HepG2 (cell line): ENCODE measurements at regions not wholly inside any gene's neighbourhood (a gene's known extent, or its start where the extent isn't known, plus 50 kb on each side); places are given as distances from the start of the nearest gene placed in this dataset.
A peak's percentile ranks its signal among the peaks of the same experiment; 100 is the strongest.

ENCODE experiments used
- ATAC-seq: fragments of 200-7000 bp; cut with Tn5 transposase; 3 replicates; pipeline ENCODE4 v1.9.1; 2020; ENCODE audit warnings: mild to moderate bottlenecking, moderate library complexity
- BruUV-seq: library from RNA; stranded (reverse); fragments of 400-500 nt; replicated peaks from 2 replicates; lab custom pipeline; 2021; lab: Mats Ljungman, UMichigan
- CTCF ChIA-PET: fragments of 300-600 bp; formaldehyde crosslinking; extraction: SDS; loops from one replicate; lab custom pipeline; 2021; ENCODE audit warnings: low total read pairs, inconsistent platforms, low intra/inter-chr PET ratio; lab: Yijun Ruan, JAX
- POLR2A ChIA-PET: fragments of 350-600 bp; sonication (Branson Sonifier 250); formaldehyde crosslinking; loops from one replicate; lab custom pipeline; 2020; ENCODE audit warnings: antibody characterized with exemption, inconsistent platforms; lab: Yijun Ruan, JAX
- DNase-seq: peaks from one replicate; pipeline ENCODE4 v3.0.0-alpha.2; 2015; ENCODE audit warnings: low spot score
- FAIRE-seq: peaks from 3 replicates; lab custom pipeline; 2011; peaks lifted over from hg19 to GRCh38; lab: Jason Lieb, UNC
- H2AFZ ChIP-seq: one replicate; pipeline ENCODE4 v1.6.1; 2011; ENCODE audit warnings: low read length, inconsistent platforms
- H3K27ac ChIP-seq: fragments of 300-600 bp; 3 replicates; pipeline ENCODE4 v1.8.0; 2011; ENCODE audit warnings: mixed run types, mild to moderate bottlenecking, mixed read lengths, low read length, inconsistent platforms; ENCODE audit not compliant: insufficient read depth; ENCODE audit errors: extremely low read length
- H3K27me3 ChIP-seq, 2 experiments: fragments of 200-600 bp in 1 of 2; 2 replicates in 1 of 2; 3 replicates in 1 of 2; pipeline versions ENCODE4 v1.6.0 to v1.8.0; 2011; ENCODE audit warnings: low read length in 2 of 2, mild to moderate bottlenecking in 2 of 2, moderate library complexity in 2 of 2, inconsistent platforms in 1 of 2; ENCODE audit not compliant: insufficient read depth in 2 of 2, control insufficient read depth in 1 of 2
- H3K36me3 ChIP-seq, 2 experiments: fragments of 200-600 bp in 1 of 2; replicated peaks in 1 of 2; 2 replicates in 1 of 2; 3 replicates in 1 of 2; pipeline versions ENCODE4 v1.5.1 to v1.8.0; 2011; ENCODE audit warnings: low read length in 2 of 2, inconsistent platforms in 1 of 2; ENCODE audit not compliant: insufficient read depth in 2 of 2, control insufficient read depth in 1 of 2
- H3K4me1 ChIP-seq: 2 replicates; pipeline ENCODE4 v1.5.1; 2012; ENCODE audit warnings: low read length, inconsistent platforms; ENCODE audit not compliant: insufficient read depth
- H3K4me2 ChIP-seq: 2 replicates; pipeline ENCODE4 v1.6.0; 2011; ENCODE audit warnings: low read depth, low read length, inconsistent platforms
- H3K4me3 ChIP-seq, 3 experiments: fragments of 200-600 bp in 1 of 3; sonication (generic), shearing (Covaris generic) in 1 of 3; replicated peaks in 1 of 3; 2 replicates each; pipeline ENCODE4 v1.5.1; 2011 to 2016; ENCODE audit warnings: low read length in 3 of 3, inconsistent platforms in 2 of 3, low read depth in 2 of 3, mild to moderate bottlenecking in 2 of 3, control low read depth in 1 of 3, mixed read lengths in 1 of 3; ENCODE audit not compliant: insufficient read depth in 1 of 3
- H3K79me2 ChIP-seq: one replicate; pipeline ENCODE4 v1.6.1; 2011; ENCODE audit warnings: low read length, inconsistent platforms; ENCODE audit not compliant: insufficient read depth
- H3K9ac ChIP-seq: 2 replicates; pipeline ENCODE4 v1.6.0; 2011; ENCODE audit warnings: mild to moderate bottlenecking, low read depth, low read length, inconsistent platforms; ENCODE audit not compliant: insufficient read depth
- H3K9me3 ChIP-seq: 2 replicates; pipeline ENCODE4 v1.5.1; 2012; ENCODE audit warnings: mild to moderate bottlenecking, low read length
- H4K20me1 ChIP-seq: 2 replicates; pipeline ENCODE4 v1.6.0; 2011; ENCODE audit warnings: inconsistent platforms, mild to moderate bottlenecking, low read length, moderate library complexity; ENCODE audit not compliant: insufficient read depth
- CCDC6 ChIP-seq: sonication (generic); formaldehyde crosslinking; IDR thresholded peaks from 2 replicates; pipeline ENCODE4 v1.8.1; 2022; ENCODE audit warnings: mild to moderate bottlenecking, missing genetic modification reagents, moderate library complexity
- PRPF4 ChIP-seq: fragments of 200-400 bp; formaldehyde crosslinking; IDR thresholded peaks from 2 replicates; pipeline ENCODE4 v1.6.1; 2016; ENCODE audit warnings: low read length, low read depth; ENCODE audit not compliant: poor library complexity, severe bottlenecking
- SMAD9 ChIP-seq: sonication (generic); formaldehyde crosslinking; IDR thresholded peaks from 2 replicates; pipeline ENCODE4 v1.5.1; 2020; ENCODE audit warnings: mild to moderate bottlenecking, missing genetic modification reagents
- TEAD3 ChIP-seq: optimal IDR thresholded peaks from 2 replicates; pipeline ENCODE3; 2016; ENCODE audit warnings: borderline replicate concordance
- TP53 ChIP-seq: sonication (generic); formaldehyde crosslinking; conservative IDR thresholded peaks from 2 replicates; pipeline ENCODE4 v1.4.0; 2020; ENCODE audit warnings: missing genetic modification reagents
- ZBTB1 ChIP-seq: sonication (generic); formaldehyde crosslinking; IDR thresholded peaks from 2 replicates; pipeline ENCODE4 v1.4.0; 2020; ENCODE audit warnings: missing genetic modification reagents, borderline replicate concordance
- ZNF296 ChIP-seq: sonication (generic); formaldehyde crosslinking; conservative IDR thresholded peaks from 2 replicates; pipeline ENCODE4 v1.5.0; 2020; ENCODE audit warnings: mild to moderate bottlenecking, missing genetic modification reagents
- ZNF567 ChIP-seq: sonication (generic); formaldehyde crosslinking; IDR thresholded peaks from 2 replicates; pipeline ENCODE4 v1.8.1; 2023; ENCODE audit warnings: mild to moderate bottlenecking, missing genetic modification reagents, borderline replicate concordance
- WGBS: methylation state at CpG from one replicate; pipeline ENCODE4 v1.1.6; 2017; ENCODE audit warnings: low lambda C conversion rate; 5-methylcytosine and 5-hydroxymethylcytosine counted together
- in situ Hi-C: cut with HindIII; loops from 2 replicates; pipeline ENCODE4 v1.10.0; 2017; ENCODE audit warnings: low pct_unique_long_range_greater_than_20kb; ENCODE audit not compliant: extremely low pct_ligation_motif_present
- intact Hi-C: fragments of 100-400 bp; cut with micrococcal nuclease; formaldehyde crosslinking; loops from one replicate; pipeline ENCODE4 v1.10.0; 2022; ENCODE audit not compliant: unreplicated experiment
- TF ChIP-seq, protein P1 (sequence below): sonication (generic); formaldehyde crosslinking; IDR thresholded peaks from 2 replicates; pipeline ENCODE4 v1.4.0; 2020; ENCODE audit warnings: missing genetic modification reagents
- TF ChIP-seq, protein P2 (sequence below): sonication (generic); formaldehyde crosslinking; IDR thresholded peaks from 2 replicates; pipeline ENCODE4 v1.5.0; 2020; ENCODE audit warnings: mild to moderate bottlenecking, missing genetic modification reagents

DNA sequence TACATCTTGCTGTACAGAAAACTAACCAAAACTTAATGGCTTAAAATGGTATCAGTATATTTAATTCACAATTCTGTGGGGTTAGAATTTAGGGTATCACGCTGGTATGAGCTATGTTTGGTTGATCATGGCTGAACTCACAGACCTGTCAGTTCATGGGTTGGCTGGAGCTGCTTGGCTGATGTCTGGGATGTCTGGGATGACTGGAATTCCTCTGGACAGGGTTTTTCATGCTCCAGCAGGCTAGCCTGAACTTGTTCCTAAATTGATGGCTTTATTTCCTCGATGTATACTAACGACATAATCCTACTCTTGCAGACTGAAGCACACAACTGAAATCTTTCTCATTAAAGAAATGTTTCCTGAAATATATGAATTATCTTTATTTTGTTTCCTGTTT, 338.9 kb upstream of the GBE1 start:
- Histone ChIP-seq H3K36me3 (no peaks in the 10 kb centered on the region), H3K27ac (no peak overlapping the region), H3K4me2 (no peak overlapping the region), H3K9me3 (no peaks in the 10 kb centered on the region), H3K4me3 (no peak overlapping the region), H3K4me1 (peaks cover 15% of the 10 kb centered on the region), H3K9ac (no peak overlapping the region), H3K27me3 (no peaks in the 10 kb centered on the region), H4K20me1 (no peaks in the 10 kb centered on the region), H3K79me2 (no peaks in the 10 kb centered on the region), H2AFZ (no peak overlapping the region)
- ChIA-PET POLR2A (no interaction called here), CTCF (no interaction called here)
- intact Hi-C loops (no loop called here), in situ Hi-C loops (no loop called here)
- ATAC-seq: peak; percentile 66
- TF ChIP-seq TP53 (peak; percentile 50; the same call in 1 of the 2 replicates), ZNF567 (CRISPR knock-in tag) (no peak), ZNF296 (CRISPR knock-in tag) (no peak), PRPF4 (no peak), SMAD9 (CRISPR knock-in tag) (no peak), CCDC6 (CRISPR knock-in tag) (no peak), ZBTB1 (no peak), TEAD3 (CRISPR knock-in tag) (peak; percentile 43)
- TF ChIP-seq, protein P1, sequence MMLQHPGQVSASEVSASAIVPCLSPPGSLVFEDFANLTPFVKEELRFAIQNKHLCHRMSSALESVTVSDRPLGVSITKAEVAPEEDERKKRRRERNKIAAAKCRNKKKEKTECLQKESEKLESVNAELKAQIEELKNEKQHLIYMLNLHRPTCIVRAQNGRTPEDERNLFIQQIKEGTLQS (CRISPR knock-in tag): no peak
- TF ChIP-seq, protein P2, sequence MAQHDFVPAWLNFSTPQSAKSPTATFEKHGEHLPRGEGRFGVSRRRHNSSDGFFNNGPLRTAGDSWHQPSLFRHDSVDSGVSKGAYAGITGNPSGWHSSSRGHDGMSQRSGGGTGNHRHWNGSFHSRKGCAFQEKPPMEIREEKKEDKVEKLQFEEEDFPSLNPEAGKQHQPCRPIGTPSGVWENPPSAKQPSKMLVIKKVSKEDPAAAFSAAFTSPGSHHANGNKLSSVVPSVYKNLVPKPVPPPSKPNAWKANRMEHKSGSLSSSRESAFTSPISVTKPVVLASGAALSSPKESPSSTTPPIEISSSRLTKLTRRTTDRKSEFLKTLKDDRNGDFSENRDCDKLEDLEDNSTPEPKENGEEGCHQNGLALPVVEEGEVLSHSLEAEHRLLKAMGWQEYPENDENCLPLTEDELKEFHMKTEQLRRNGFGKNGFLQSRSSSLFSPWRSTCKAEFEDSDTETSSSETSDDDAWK (CRISPR knock-in tag): no peak
- WGBS: 33% methylated on average over 3 of the region's 3 CpGs
- peak; percentile 25 for DNase-seq
- no peak for FAIRE-seq
- no TSS peak for BruUV-seq
